H9 (cell line): ENCODE measurements at regions not wholly inside any gene's neighbourhood (a gene's known extent, or its start where the extent isn't known, plus 50 kb on each side); places are given as distances from the start of the nearest gene placed in this dataset.

ENCODE experiments used
- DNase-seq: peaks from one replicate; pipeline ENCODE4 v3.0.0-alpha.2; 2017
- H2AFZ ChIP-seq: one replicate; pipeline ENCODE4 v1.6.1; 2013; ENCODE audit warnings: mild to moderate bottlenecking, low read length, control low read depth, moderate library complexity
- H2AK5ac ChIP-seq: 2 replicates; pipeline ENCODE4 v1.6.1; 2013; ENCODE audit warnings: low read length, control low read depth, mixed read lengths; ENCODE audit not compliant: insufficient read length
- H2BK120ac ChIP-seq: one replicate; pipeline ENCODE4 v1.6.1; 2013; ENCODE audit warnings: low read depth, mild to moderate bottlenecking, low read length, control low read depth, inconsistent platforms; ENCODE audit not compliant: poor library complexity, severe bottlenecking
- H2BK12ac ChIP-seq: 2 replicates; pipeline ENCODE4 v1.6.1; 2013; ENCODE audit warnings: low read length, control low read depth, mixed read lengths, low read depth; ENCODE audit not compliant: insufficient read length
- H2BK15ac ChIP-seq: 2 replicates; pipeline ENCODE4 v1.6.1; 2013; ENCODE audit warnings: low read depth, low read length, control low read depth
- H2BK20ac ChIP-seq: one replicate; pipeline ENCODE4 v1.6.1; 2013; ENCODE audit warnings: low read depth, mild to moderate bottlenecking, low read length, control low read depth, inconsistent platforms; ENCODE audit not compliant: poor library complexity, severe bottlenecking
- H2BK5ac ChIP-seq: 2 replicates; pipeline ENCODE4 v1.6.1; 2013; ENCODE audit warnings: low read length, control low read depth, mixed read lengths; ENCODE audit not compliant: insufficient read length
- H3K14ac ChIP-seq: 2 replicates; pipeline ENCODE4 v1.6.1; 2013; ENCODE audit warnings: low read length, control low read depth; ENCODE audit not compliant: insufficient read depth
- H3K18ac ChIP-seq: 2 replicates; pipeline ENCODE4 v1.6.1; 2013; ENCODE audit warnings: low read depth, mild to moderate bottlenecking, mixed read lengths, low read length, control low read depth; ENCODE audit not compliant: insufficient read length
- H3K23ac ChIP-seq: 2 replicates; pipeline ENCODE4 v1.6.1; 2013; ENCODE audit warnings: low read length, control low read depth, mixed read lengths, low read depth; ENCODE audit not compliant: insufficient read length
- H3K23me2 ChIP-seq: 2 replicates; pipeline ENCODE4 v1.6.1; 2013; ENCODE audit warnings: low read depth, mild to moderate bottlenecking, mixed read lengths, low read length, control low read depth; ENCODE audit not compliant: insufficient read length, poor library complexity, severe bottlenecking
- H3K27ac ChIP-seq: 2 replicates; pipeline ENCODE4 v1.5.1; 2013; ENCODE audit warnings: low read length, control low read depth, mixed read lengths, low read depth; ENCODE audit not compliant: insufficient read length
- H3K27me3 ChIP-seq: 2 replicates; pipeline ENCODE4 v1.6.1; 2013; ENCODE audit warnings: low read length, control low read depth, inconsistent platforms; ENCODE audit not compliant: insufficient read depth
- H3K4ac ChIP-seq: 2 replicates; pipeline ENCODE4 v1.6.1; 2013; ENCODE audit warnings: low read depth, mild to moderate bottlenecking, control low read depth, inconsistent platforms, low read length, moderate library complexity
- H3K4me1 ChIP-seq: 2 replicates; pipeline ENCODE4 v1.6.1; 2013; ENCODE audit warnings: low read length, control low read depth, inconsistent platforms; ENCODE audit not compliant: insufficient read depth
- H3K4me2 ChIP-seq: 2 replicates; pipeline ENCODE4 v1.6.1; 2013; ENCODE audit warnings: low read length, control low read depth, mixed read lengths; ENCODE audit not compliant: insufficient read length, insufficient read depth
- H3K56ac ChIP-seq: 2 replicates; pipeline ENCODE4 v1.6.1; 2013; ENCODE audit warnings: low read depth, mild to moderate bottlenecking, mixed read lengths, low read length, control low read depth; ENCODE audit not compliant: insufficient read length
- H3K79me1 ChIP-seq: 2 replicates; pipeline ENCODE4 v1.6.1; 2013; ENCODE audit warnings: low read depth, mild to moderate bottlenecking, moderate library complexity, low read length, control low read depth, inconsistent platforms; ENCODE audit not compliant: insufficient read depth, poor library complexity, severe bottlenecking
- H3K79me2 ChIP-seq: 2 replicates; pipeline ENCODE4 v1.6.1; 2013; ENCODE audit warnings: low read length, control low read depth, inconsistent platforms; ENCODE audit not compliant: insufficient read depth
- H3K9ac ChIP-seq: 2 replicates; pipeline ENCODE4 v1.6.1; 2013; ENCODE audit warnings: low read length, control low read depth, mixed read lengths; ENCODE audit not compliant: insufficient read length; ENCODE audit errors: extremely low read depth
- H3K9me3 ChIP-seq: one replicate; pipeline ENCODE4 v1.6.1; 2013; ENCODE audit warnings: low read depth, low read length, inconsistent platforms; ENCODE audit not compliant: control insufficient read depth
- H3T11ph ChIP-seq: one replicate; pipeline ENCODE4 v1.6.1; 2013; ENCODE audit warnings: mild to moderate bottlenecking, low read length, control low read depth, inconsistent platforms
- H4K20me1 ChIP-seq: one replicate; pipeline ENCODE4 v1.6.1; 2013; ENCODE audit not compliant: control insufficient read depth, insufficient read length, insufficient read depth
- H4K5ac ChIP-seq: 2 replicates; pipeline ENCODE4 v1.6.1; 2013; ENCODE audit warnings: low read depth, mild to moderate bottlenecking, mixed read lengths, low read length, control low read depth; ENCODE audit not compliant: insufficient read length
- H4K8ac ChIP-seq: replicated peaks from 2 replicates; pipeline ENCODE4 v1.6.1; 2013; ENCODE audit warnings: low read length, control low read depth, mixed read lengths, low read depth; ENCODE audit not compliant: insufficient read length
- H4K91ac ChIP-seq: 2 replicates; pipeline ENCODE4 v1.6.1; 2013; ENCODE audit warnings: low read depth, mild to moderate bottlenecking, moderate library complexity, mixed read lengths, low read length, control low read depth; ENCODE audit not compliant: insufficient read length
- H3K27ac Mint-ChIP-seq, 3 experiments: 2 replicates in 2 of 3; 3 replicates in 1 of 3; pipeline ENCODE4 v1.8.0; 2020 to 2021; ENCODE audit warnings: mixed read lengths in 3 of 3, mild to moderate bottlenecking in 1 of 3, moderate library complexity in 1 of 3
- H3K27me3 Mint-ChIP-seq: 2 replicates; pipeline ENCODE4 v1.8.0; 2021; ENCODE audit warnings: low read depth, mild to moderate bottlenecking, moderate library complexity, mixed read lengths
- H3K36me3 Mint-ChIP-seq, 3 experiments: 2 replicates in 2 of 3; 3 replicates in 1 of 3; pipeline ENCODE4 v1.8.0; 2020 to 2021; ENCODE audit warnings: low read depth in 3 of 3, mixed read lengths in 3 of 3; ENCODE audit not compliant: insufficient read depth in 1 of 3
- H3K4me1 Mint-ChIP-seq, 2 experiments: 2 replicates each; pipeline ENCODE4 v1.8.0; 2020; ENCODE audit warnings: mixed read lengths in 2 of 2
- H3K4me3 Mint-ChIP-seq, 2 experiments: 2 replicates in 1 of 2; 3 replicates in 1 of 2; pipeline ENCODE4 v1.8.0; 2020 to 2021; ENCODE audit warnings: mild to moderate bottlenecking in 2 of 2, mixed read lengths in 2 of 2, moderate library complexity in 1 of 2
- H3K9me3 Mint-ChIP-seq, 2 experiments: 2 replicates in 1 of 2; 3 replicates in 1 of 2; pipeline ENCODE4 v1.8.0; 2020; ENCODE audit warnings: mild to moderate bottlenecking in 2 of 2, mixed read lengths in 2 of 2, moderate library complexity in 1 of 2
- CTCF ChIP-seq: fragments of 200-600 bp; sonication (generic); conservative IDR thresholded peaks from 3 replicates; pipeline ENCODE4 v1.8.0; 2021; ENCODE audit warnings: antibody characterized with exemption, mild to moderate bottlenecking
- WGBS: extraction: QIAGEN DNeasy Blood & Tissue Kit; methylation state at CpG from one replicate; pipeline ENCODE4 v1.1.7; 2013; ENCODE audit warnings: missing lambda C conversion rate, low lambda C conversion rate, mixed read lengths; ENCODE audit not compliant: insufficient read length; ENCODE audit errors: extremely low coverage; 5-methylcytosine and 5-hydroxymethylcytosine counted together

GRCh38 chr9:84218322-84218721 is 122.2 kb downstream of the SLC28A3 start:
- H3K27me3 Mint-ChIP-seq, result peaks cover 13% of the 10 kb centered on the region
- Histone ChIP-seq H3K27me3 (no peaks in the 10 kb centered on the region), H3K9ac (no peak overlapping the region), H4K91ac (no peak overlapping the region), H3K79me2 (no peaks in the 10 kb centered on the region), H3K23me2 (no peaks in the 10 kb centered on the region), H2BK120ac (no peak overlapping the region), H4K20me1 (no peaks in the 10 kb centered on the region), H3K23ac (no peak overlapping the region), H2BK20ac (no peak overlapping the region), H3K56ac (no peak overlapping the region), H3K18ac (no peak overlapping the region), H2AFZ (no peak overlapping the region), H3K4me1 (no peaks in the 10 kb centered on the region), H4K5ac (no peak overlapping the region), H3K4me2 (no peak overlapping the region), H3K79me1 (no peaks in the 10 kb centered on the region), H3K14ac (no peak overlapping the region), H4K8ac (no peak overlapping the region), H3K27ac (no peak overlapping the region), H2AK5ac (no peak overlapping the region), H2BK12ac (no peak overlapping the region), H3T11ph (no peak overlapping the region), H2BK5ac (no peak overlapping the region), H3K9me3 (no peaks in the 10 kb centered on the region), H3K4ac (no peak overlapping the region), H2BK15ac (no peak overlapping the region)
- no peak overlapping the region for H3K27ac Mint-ChIP-seq
- WGBS, result no CpG with 5 or more reads among the region's 4 CpGs
- H3K4me3 Mint-ChIP-seq, result no peak overlapping the region
- H3K36me3 Mint-ChIP-seq, result peaks cover 0 to 8% (median 3%) of the 10 kb centered on the region in 3 experiments; a peak in 2 of 7 replicates
- no peak for TF ChIP-seq CTCF
- no peaks in the 10 kb centered on the region for H3K4me1 Mint-ChIP-seq
- H3K9me3 Mint-ChIP-seq, result peaks cover 4 to 8% of the 10 kb centered on the region in 2 experiments; a peak in 4 of 5 replicates
- no peak for DNase-seq
